Neural progenitor cell (in vitro differentiated cells): ENCODE measurements at regions not wholly inside any gene's neighbourhood (a gene's known extent, or its start where the extent isn't known, plus 50 kb on each side); places are given as distances from the start of the nearest gene placed in this dataset.

ENCODE experiments used
- DNase-seq: peaks from one replicate; pipeline ENCODE4 v3.0.0-alpha.2; 2016; ENCODE audit warnings: low spot score
- H2AFZ ChIP-seq: fragments of 200-600 bp; sonication (generic); replicated peaks from 2 replicates; pipeline ENCODE4 v1.6.1; 2016; ENCODE audit warnings: antibody characterized with exemption
- H3F3A ChIP-seq: fragments of 200-600 bp; sonication (generic); 2 replicates; pipeline ENCODE4 v1.6.1; 2016; ENCODE audit warnings: antibody characterized with exemption, low read depth
- H3K27ac ChIP-seq: fragments of 200-600 bp; sonication (generic); 2 replicates; pipeline ENCODE4 v1.5.1; 2016; ENCODE audit warnings: mild to moderate bottlenecking
- H3K27me3 ChIP-seq: fragments of 200-600 bp; sonication (generic); 2 replicates; pipeline ENCODE4 v1.6.1; 2016; ENCODE audit warnings: mild to moderate bottlenecking, moderate library complexity
- H3K36me3 ChIP-seq: fragments of 200-600 bp; sonication (generic); 2 replicates; pipeline ENCODE4 v1.5.1; 2016
- H3K4me1 ChIP-seq: fragments of 200-600 bp; sonication (generic); 2 replicates; pipeline ENCODE4 v1.6.1; 2016; ENCODE audit warnings: mixed run types
- H3K4me2 ChIP-seq: fragments of 200-600 bp; sonication (generic); 2 replicates; pipeline ENCODE4 v1.6.1; 2016
- H3K4me3 ChIP-seq: fragments of 200-600 bp; sonication (generic); 2 replicates; pipeline ENCODE4 v1.5.1; 2016
- H3K79me2 ChIP-seq: fragments of 200-600 bp; sonication (generic); 2 replicates; pipeline ENCODE4 v1.6.1; 2016; ENCODE audit warnings: low read depth
- H3K9ac ChIP-seq: fragments of 200-600 bp; sonication (generic); 2 replicates; pipeline ENCODE4 v1.6.1; 2016
- H3K9me3 ChIP-seq: fragments of 200-600 bp; sonication (generic); 2 replicates; pipeline ENCODE4 v1.5.1; 2016; ENCODE audit warnings: low read depth
- H4K20me1 ChIP-seq: fragments of 200-600 bp; sonication (generic); 2 replicates; pipeline ENCODE4 v1.6.1; 2016; ENCODE audit warnings: low read depth
- H3K27ac Mint-ChIP-seq: 3 replicates; pipeline ENCODE4 v1.8.0; 2021; ENCODE audit warnings: mixed read lengths
- H3K27me3 Mint-ChIP-seq: 2 replicates; pipeline ENCODE4 v1.8.0; 2022; ENCODE audit warnings: low read depth, mild to moderate bottlenecking, inconsistent platforms, moderate library complexity, mixed read lengths; ENCODE audit not compliant: insufficient read depth
- H3K36me3 Mint-ChIP-seq: 3 replicates; pipeline ENCODE4 v1.8.0; 2021; ENCODE audit warnings: mixed read lengths
- H3K4me1 Mint-ChIP-seq: 3 replicates; pipeline ENCODE4 v1.8.0; 2021; ENCODE audit warnings: mixed read lengths
- H3K4me3 Mint-ChIP-seq: 3 replicates; pipeline ENCODE4 v1.8.0; 2021; ENCODE audit warnings: mild to moderate bottlenecking, moderate library complexity, mixed read lengths
- H3K9me3 Mint-ChIP-seq: 3 replicates; pipeline ENCODE4 v1.8.0; 2020; ENCODE audit warnings: mixed read lengths
- EZH2 ChIP-seq: fragments of 200-600 bp; sonication (generic); IDR thresholded peaks from 2 replicates; pipeline ENCODE4 v1.6.1; 2017; ENCODE audit warnings: antibody characterized with exemption, mild to moderate bottlenecking, moderate library complexity
- EZH2phosphoT487 ChIP-seq: fragments of 200-600 bp; sonication (generic); IDR thresholded peaks from 2 replicates; pipeline ENCODE4 v1.6.1; 2017; ENCODE audit warnings: antibody characterized with exemption
- TF ChIP-seq, protein P1 (sequence below): fragments of 200-600 bp; sonication (generic); IDR thresholded peaks from 2 replicates; pipeline ENCODE4 v1.5.1; 2017; ENCODE audit warnings: antibody characterized with exemption, mild to moderate bottlenecking

DNA sequence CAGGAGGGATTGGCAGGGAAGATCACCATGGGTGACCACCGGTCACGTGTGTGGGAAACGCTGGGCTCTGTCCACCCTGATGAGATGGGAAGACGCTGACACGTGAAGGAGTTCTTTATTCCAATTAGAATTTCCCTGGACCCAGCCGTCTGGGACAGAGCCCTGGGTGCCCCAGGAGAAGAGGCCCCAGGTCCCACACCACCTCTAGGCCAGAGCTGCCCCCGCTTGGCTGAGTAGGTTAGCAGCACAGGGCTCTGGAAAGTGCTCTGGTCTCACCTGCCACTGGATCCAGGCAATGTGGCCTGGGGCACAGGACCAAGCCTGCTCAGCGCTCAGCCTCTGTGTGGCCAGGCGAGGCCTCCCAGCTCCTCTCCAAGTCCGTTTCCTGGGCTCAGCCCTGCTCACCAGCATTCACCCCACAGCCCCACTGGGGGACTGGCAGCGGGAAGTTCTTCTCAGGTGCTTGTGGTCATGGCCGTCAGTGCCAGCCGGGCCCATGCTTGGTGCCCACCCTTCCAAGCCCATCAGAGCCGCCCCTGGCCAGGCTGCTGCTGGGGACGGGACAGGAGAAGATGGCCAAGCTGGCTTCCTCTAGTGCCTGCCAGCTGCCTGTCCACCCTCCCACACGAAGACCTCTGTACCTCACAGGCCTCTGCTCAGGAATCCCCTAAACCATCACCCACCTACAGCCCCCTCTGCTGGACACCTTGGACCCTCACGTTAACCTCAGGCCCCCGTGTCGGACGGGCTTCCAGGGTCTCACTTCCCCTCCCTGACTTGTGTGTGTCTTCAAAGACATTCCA lies 62.5 kb upstream of the FGF3 start:
- Histone ChIP-seq H3K4me2 (no peak overlapping the region), H3K27me3 (no peaks in the 10 kb centered on the region), H3K9ac (no peak overlapping the region), H3K9me3 (no peaks in the 10 kb centered on the region), H2AFZ (no peak overlapping the region), H3F3A (no peaks in the 10 kb centered on the region), H4K20me1 (no peaks in the 10 kb centered on the region), H3K79me2 (no peaks in the 10 kb centered on the region), H3K27ac (no peak overlapping the region), H3K36me3 (no peaks in the 10 kb centered on the region), H3K4me3 (no peak overlapping the region), H3K4me1 (peaks cover 9% of the 10 kb centered on the region)
- Mint-ChIP-seq H3K9me3 (no peaks in the 10 kb centered on the region), H3K4me3 (no peak overlapping the region), H3K4me1 (peaks cover 13% of the 10 kb centered on the region), H3K27me3 (peaks cover 7% of the 10 kb centered on the region), H3K36me3 (no peaks in the 10 kb centered on the region), H3K27ac (no peak overlapping the region)
- peak; percentile 75 for DNase-seq
- TF ChIP-seq EZH2phosphoT487 = no peak
- TF ChIP-seq, protein P1, sequence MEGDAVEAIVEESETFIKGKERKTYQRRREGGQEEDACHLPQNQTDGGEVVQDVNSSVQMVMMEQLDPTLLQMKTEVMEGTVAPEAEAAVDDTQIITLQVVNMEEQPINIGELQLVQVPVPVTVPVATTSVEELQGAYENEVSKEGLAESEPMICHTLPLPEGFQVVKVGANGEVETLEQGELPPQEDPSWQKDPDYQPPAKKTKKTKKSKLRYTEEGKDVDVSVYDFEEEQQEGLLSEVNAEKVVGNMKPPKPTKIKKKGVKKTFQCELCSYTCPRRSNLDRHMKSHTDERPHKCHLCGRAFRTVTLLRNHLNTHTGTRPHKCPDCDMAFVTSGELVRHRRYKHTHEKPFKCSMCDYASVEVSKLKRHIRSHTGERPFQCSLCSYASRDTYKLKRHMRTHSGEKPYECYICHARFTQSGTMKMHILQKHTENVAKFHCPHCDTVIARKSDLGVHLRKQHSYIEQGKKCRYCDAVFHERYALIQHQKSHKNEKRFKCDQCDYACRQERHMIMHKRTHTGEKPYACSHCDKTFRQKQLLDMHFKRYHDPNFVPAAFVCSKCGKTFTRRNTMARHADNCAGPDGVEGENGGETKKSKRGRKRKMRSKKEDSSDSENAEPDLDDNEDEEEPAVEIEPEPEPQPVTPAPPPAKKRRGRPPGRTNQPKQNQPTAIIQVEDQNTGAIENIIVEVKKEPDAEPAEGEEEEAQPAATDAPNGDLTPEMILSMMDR = peak; percentile 57

DNA sequence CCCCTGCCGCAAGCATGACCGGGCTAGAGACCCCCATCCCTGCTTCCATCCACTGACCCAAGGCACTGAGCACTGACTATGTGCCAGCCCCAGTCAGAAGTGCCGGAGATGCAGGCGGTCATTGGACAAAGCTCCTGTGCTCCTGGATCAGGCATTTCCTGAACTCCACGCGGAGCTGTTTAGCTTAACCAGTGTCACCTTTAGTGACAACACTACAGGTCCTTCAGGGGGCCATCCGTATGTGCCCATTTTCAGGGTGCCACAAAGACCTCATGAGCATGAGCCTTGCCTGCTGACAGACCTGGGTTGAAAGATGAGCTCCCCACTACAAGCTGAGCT lies 63.0 kb upstream of the FGF3 start:
- no peak overlapping the region for H3K4me3 Mint-ChIP-seq
- no peak overlapping the region for H3K4me2 ChIP-seq
- TF ChIP-seq EZH2 = no peak
- no peak for TF ChIP-seq EZH2phosphoT487
- TF ChIP-seq, protein P1 = no peak
- no peak overlapping the region for H2AFZ ChIP-seq
- H3K9me3 ChIP-seq = no peaks in the 10 kb centered on the region
- no peaks in the 10 kb centered on the region for H3K36me3 ChIP-seq
- no peaks in the 10 kb centered on the region for H3K79me2 ChIP-seq
- H3K4me3 ChIP-seq = no peak overlapping the region
- H3K36me3 Mint-ChIP-seq = no peaks in the 10 kb centered on the region
- H3K27me3 Mint-ChIP-seq = peaks cover 7% of the 10 kb centered on the region
- peaks cover 9% of the 10 kb centered on the region for H3K4me1 ChIP-seq
- H3F3A ChIP-seq = no peaks in the 10 kb centered on the region
- H3K9ac ChIP-seq = no peak overlapping the region
- H3K27ac ChIP-seq = no peak overlapping the region
- H3K27ac Mint-ChIP-seq = no peak overlapping the region
- no peak for DNase-seq
- no peaks in the 10 kb centered on the region for H3K27me3 ChIP-seq
- no peaks in the 10 kb centered on the region for H4K20me1 ChIP-seq
- no peaks in the 10 kb centered on the region for H3K9me3 Mint-ChIP-seq
- peaks cover 11% of the 10 kb centered on the region for H3K4me1 Mint-ChIP-seq

DNA sequence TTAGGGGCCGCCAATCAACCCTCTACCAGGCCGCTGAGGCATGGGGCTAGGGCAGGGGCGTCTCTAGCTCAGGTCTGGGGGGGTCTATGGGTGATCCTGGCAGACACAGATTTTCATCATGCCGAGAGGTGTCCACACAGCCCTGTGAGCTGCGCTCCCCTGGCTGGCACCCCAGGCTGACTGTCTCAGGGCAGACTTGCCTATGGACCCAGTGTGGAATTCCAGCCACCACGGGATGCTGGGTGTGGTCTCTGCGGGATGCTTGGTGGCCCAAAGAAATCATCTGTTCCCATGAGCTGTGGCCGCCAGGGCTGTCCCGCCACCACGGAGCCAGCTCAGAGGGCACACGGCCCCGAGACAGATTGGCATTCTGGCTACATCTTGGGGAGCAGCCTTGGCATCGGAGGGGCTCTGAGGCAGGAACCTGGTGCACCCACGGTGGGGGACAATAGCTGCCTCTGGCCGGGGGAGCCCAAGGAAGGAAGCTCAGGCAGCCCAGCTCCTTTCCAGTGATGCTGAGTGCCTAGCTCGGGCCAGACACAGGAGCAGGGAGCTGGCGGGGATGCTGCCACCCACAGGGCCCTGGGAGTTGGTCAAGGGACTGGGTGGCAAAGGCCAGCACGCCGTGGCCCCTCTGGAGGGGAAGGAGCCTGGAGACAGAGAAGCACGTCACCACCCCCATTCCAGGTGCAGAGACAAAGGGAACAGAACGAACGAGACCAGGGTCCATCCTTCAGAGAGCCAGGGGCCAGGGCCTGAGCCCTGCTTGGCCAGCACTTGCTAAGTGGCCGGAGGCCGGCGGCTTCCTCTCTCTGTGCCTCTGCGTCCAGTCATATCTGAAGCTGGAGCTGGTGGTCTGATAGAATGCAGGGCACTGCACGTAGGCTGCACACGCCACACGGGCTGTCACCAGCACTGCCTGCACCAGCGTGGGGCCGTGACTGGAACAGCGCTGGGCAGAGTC lies 64.4 kb upstream of the FGF3 start:
- Mint-ChIP-seq H3K27ac (no peak overlapping the region), H3K4me3 (no peak overlapping the region), H3K36me3 (no peaks in the 10 kb centered on the region), H3K27me3 (peaks cover 10% of the 10 kb centered on the region), H3K9me3 (no peaks in the 10 kb centered on the region), H3K4me1 (peaks cover 10% of the 10 kb centered on the region)
- Histone ChIP-seq H3K9ac (no peak overlapping the region), H2AFZ (no peak overlapping the region), H3K27me3 (no peaks in the 10 kb centered on the region), H3K4me1 (peaks cover 9% of the 10 kb centered on the region), H3K4me2 (no peak overlapping the region), H3K36me3 (no peaks in the 10 kb centered on the region), H3F3A (no peaks in the 10 kb centered on the region), H3K4me3 (no peak overlapping the region), H3K9me3 (no peaks in the 10 kb centered on the region), H4K20me1 (no peaks in the 10 kb centered on the region), H3K27ac (no peak overlapping the region), H3K79me2 (no peaks in the 10 kb centered on the region)
- DNase-seq = no peak
- no peak for TF ChIP-seq EZH2
- TF ChIP-seq, protein P1 = no peak
- TF ChIP-seq EZH2phosphoT487 = no peak
